HL-60 (cell line): ENCODE measurements at regions not wholly inside any gene's neighbourhood (a gene's known extent, or its start where the extent isn't known, plus 50 kb on each side); places are given as distances from the start of the nearest gene placed in this dataset.

Source experiments
- DNase-seq, 2 experiments: peaks; one replicate each; pipeline ENCODE4 v3.0.0-alpha.2; 2010 to 2020; ENCODE audit warnings: low read depth in 1 of 2, low spot score in 1 of 2
- H3K27ac ChIP-seq: fragments of 250-450 bp; sonication (Bioruptor Pico); replicated peaks from 2 replicates; pipeline ENCODE4 v1.5.1; 2020; ENCODE audit warnings: mild to moderate bottlenecking, moderate library complexity
- H3K27me3 ChIP-seq: fragments of 250-450 bp; sonication (Bioruptor Pico); 2 replicates; pipeline ENCODE4 v1.5.1; 2021; ENCODE audit warnings: mild to moderate bottlenecking, moderate library complexity; ENCODE audit not compliant: insufficient read depth, poor library complexity, severe bottlenecking
- H3K4me3 ChIP-seq: replicated peaks from 2 replicates; pipeline ENCODE4 v1.5.1; 2011; ENCODE audit warnings: mild to moderate bottlenecking, control low read depth, low read length; ENCODE audit not compliant: insufficient read depth
- GABPA ChIP-seq: IDR thresholded peaks from 2 replicates; pipeline ENCODE4 v1.6.1; 2012; ENCODE audit warnings: low read depth
- POLR2AphosphoS5 ChIP-seq: IDR thresholded peaks from 2 replicates; pipeline ENCODE4 v1.6.1; 2012; ENCODE audit warnings: low read depth
- SPI1 ChIP-seq: IDR thresholded peaks from 2 replicates; pipeline ENCODE4 v1.6.1; 2012; ENCODE audit warnings: low read depth, mild to moderate bottlenecking, borderline replicate concordance
- TF ChIP-seq, protein P1 (sequence below): IDR thresholded peaks from one replicate; pipeline ENCODE4 v1.5.1; 2011; ENCODE audit warnings: low read length, control low read depth, inconsistent platforms; ENCODE audit not compliant: insufficient read depth
- TF ChIP-seq, protein P2 (sequence below): IDR thresholded peaks from 2 replicates; pipeline ENCODE4 v1.6.1; 2012; ENCODE audit warnings: low read depth; ENCODE audit not compliant: insufficient replicate concordance

DNA sequence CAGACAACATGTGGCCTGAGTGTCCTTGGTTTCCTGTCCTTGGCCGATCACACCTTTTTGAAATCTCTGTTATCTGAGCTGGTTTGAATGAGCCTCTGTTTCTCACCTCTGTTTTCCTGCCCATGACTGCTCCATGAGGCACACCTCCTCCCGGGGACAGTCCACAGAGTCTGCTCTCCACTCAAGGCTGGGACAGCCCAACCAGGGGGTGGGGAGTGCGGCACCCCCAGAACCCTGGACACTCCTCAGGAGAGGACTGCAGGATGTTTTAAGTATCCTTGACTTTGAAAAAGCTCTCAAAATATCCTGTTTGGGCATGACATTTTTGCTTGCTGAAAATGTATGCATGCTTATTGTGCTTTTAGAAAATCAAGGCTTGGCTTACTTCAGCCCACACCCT, 333.0 kb upstream of the N4BP1 start:
- TF ChIP-seq GABPA (no peak), POLR2AphosphoS5 (no peak), SPI1 (no peak)
- TF ChIP-seq, protein P1, sequence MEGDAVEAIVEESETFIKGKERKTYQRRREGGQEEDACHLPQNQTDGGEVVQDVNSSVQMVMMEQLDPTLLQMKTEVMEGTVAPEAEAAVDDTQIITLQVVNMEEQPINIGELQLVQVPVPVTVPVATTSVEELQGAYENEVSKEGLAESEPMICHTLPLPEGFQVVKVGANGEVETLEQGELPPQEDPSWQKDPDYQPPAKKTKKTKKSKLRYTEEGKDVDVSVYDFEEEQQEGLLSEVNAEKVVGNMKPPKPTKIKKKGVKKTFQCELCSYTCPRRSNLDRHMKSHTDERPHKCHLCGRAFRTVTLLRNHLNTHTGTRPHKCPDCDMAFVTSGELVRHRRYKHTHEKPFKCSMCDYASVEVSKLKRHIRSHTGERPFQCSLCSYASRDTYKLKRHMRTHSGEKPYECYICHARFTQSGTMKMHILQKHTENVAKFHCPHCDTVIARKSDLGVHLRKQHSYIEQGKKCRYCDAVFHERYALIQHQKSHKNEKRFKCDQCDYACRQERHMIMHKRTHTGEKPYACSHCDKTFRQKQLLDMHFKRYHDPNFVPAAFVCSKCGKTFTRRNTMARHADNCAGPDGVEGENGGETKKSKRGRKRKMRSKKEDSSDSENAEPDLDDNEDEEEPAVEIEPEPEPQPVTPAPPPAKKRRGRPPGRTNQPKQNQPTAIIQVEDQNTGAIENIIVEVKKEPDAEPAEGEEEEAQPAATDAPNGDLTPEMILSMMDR, result no peak
- TF ChIP-seq, protein P2, sequence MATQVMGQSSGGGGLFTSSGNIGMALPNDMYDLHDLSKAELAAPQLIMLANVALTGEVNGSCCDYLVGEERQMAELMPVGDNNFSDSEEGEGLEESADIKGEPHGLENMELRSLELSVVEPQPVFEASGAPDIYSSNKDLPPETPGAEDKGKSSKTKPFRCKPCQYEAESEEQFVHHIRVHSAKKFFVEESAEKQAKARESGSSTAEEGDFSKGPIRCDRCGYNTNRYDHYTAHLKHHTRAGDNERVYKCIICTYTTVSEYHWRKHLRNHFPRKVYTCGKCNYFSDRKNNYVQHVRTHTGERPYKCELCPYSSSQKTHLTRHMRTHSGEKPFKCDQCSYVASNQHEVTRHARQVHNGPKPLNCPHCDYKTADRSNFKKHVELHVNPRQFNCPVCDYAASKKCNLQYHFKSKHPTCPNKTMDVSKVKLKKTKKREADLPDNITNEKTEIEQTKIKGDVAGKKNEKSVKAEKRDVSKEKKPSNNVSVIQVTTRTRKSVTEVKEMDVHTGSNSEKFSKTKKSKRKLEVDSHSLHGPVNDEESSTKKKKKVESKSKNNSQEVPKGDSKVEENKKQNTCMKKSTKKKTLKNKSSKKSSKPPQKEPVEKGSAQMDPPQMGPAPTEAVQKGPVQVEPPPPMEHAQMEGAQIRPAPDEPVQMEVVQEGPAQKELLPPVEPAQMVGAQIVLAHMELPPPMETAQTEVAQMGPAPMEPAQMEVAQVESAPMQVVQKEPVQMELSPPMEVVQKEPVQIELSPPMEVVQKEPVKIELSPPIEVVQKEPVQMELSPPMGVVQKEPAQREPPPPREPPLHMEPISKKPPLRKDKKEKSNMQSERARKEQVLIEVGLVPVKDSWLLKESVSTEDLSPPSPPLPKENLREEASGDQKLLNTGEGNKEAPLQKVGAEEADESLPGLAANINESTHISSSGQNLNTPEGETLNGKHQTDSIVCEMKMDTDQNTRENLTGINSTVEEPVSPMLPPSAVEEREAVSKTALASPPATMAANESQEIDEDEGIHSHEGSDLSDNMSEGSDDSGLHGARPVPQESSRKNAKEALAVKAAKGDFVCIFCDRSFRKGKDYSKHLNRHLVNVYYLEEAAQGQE, result no peak
- Histone ChIP-seq H3K27ac (no peak overlapping the region), H3K27me3 (no peaks in the 10 kb centered on the region), H3K4me3 (no peak overlapping the region)
- DNase-seq, result no peak

- TF ChIP-seq, protein P2, result no peak
- TF ChIP-seq POLR2AphosphoS5 (no peak), SPI1 (no peak), GABPA (no peak)
- TF ChIP-seq, protein P1, result no peak
Observed at GRCh38 chr16:48936811-48937210, 326.8 kb upstream of the N4BP1 start.

GRCh38 chr16:48932216-48932855, 322.4 kb upstream of the N4BP1 start:
- no peak overlapping the region for H3K27ac ChIP-seq
- no peaks in the 10 kb centered on the region for H3K27me3 ChIP-seq
- no peak overlapping the region for H3K4me3 ChIP-seq
- TF ChIP-seq GABPA (no peak), SPI1 (no peak), POLR2AphosphoS5 (no peak)
- TF ChIP-seq, protein P2, result no peak
- TF ChIP-seq, protein P1, result no peak
- DNase-seq, result no peak

More at GRCh38 chr16:48936811-48937210, 326.8 kb upstream of the N4BP1 start:
- DNase-seq, result no peak
- Histone ChIP-seq H3K27me3 (no peaks in the 10 kb centered on the region), H3K27ac (no peak overlapping the region), H3K4me3 (no peak overlapping the region)
